ENCODE measurements at regions not wholly inside any gene's neighbourhood (a gene's known extent, or its start where the extent isn't known, plus 50 kb on each side); places are given as distances from the start of the nearest gene placed in this dataset.
"Not testable (repeated sequence)": the region's sequence is repeated elsewhere in the genome, so short reads cannot be mapped to it uniquely, and the experiment has no call there.

- H3K4me1 ChIP-seq (ENCODE audit: insufficient read depth, low read length), result no peaks in the 10 kb centered on the region
Observed at GRCh38 chr10:22111705-22112104, 106.1 kb downstream of the EBLN1 start.

GRCh38 chr10:22111260-22111659 is 106.6 kb downstream of the EBLN1 start:
- no peaks in the 10 kb centered on the region for H3K36me3 ChIP-seq (ENCODE audit: insufficient read depth, low read length)
- no peaks in the 10 kb centered on the region for H3K9me3 ChIP-seq (ENCODE audit: low read length)
- peaks cover 2% of the 10 kb centered on the region for H3K27me3 ChIP-seq (ENCODE audit: insufficient read depth, low read length)
- no peaks in the 10 kb centered on the region for H3K4me1 ChIP-seq (ENCODE audit: insufficient read depth, low read length)
- H3K4me3 ChIP-seq (ENCODE audit: low read length), result no peak overlapping the region
- no peak overlapping the region for H2AFZ ChIP-seq (ENCODE audit: low read depth, low read length)

More at GRCh38 chr10:22111705-22112104, 106.1 kb downstream of the EBLN1 start:
- Histone ChIP-seq H2AFZ (ENCODE audit: low read depth, low read length) (no peak overlapping the region), H3K4me3 (ENCODE audit: low read length) (no peak overlapping the region), H3K36me3 (ENCODE audit: insufficient read depth, low read length) (no peaks in the 10 kb centered on the region), H3K9me3 (ENCODE audit: low read length) (no peaks in the 10 kb centered on the region), H3K27me3 (ENCODE audit: insufficient read depth, low read length) (peaks cover 2% of the 10 kb centered on the region)

GRCh38 chr10:22110761-22111160 is 107.1 kb downstream of the EBLN1 start:
- H3K4me1 ChIP-seq (ENCODE audit: insufficient read depth, low read length), result no peaks in the 10 kb centered on the region
- no peak overlapping the region for H2AFZ ChIP-seq (ENCODE audit: low read depth, low read length)
- H3K27me3 ChIP-seq (ENCODE audit: insufficient read depth, low read length), result peaks cover 2% of the 10 kb centered on the region
- no peaks in the 10 kb centered on the region for H3K36me3 ChIP-seq (ENCODE audit: insufficient read depth, low read length)
- H3K4me3 ChIP-seq (ENCODE audit: low read length), result no peak overlapping the region
- no peaks in the 10 kb centered on the region for H3K9me3 ChIP-seq (ENCODE audit: low read length)

GRCh38 chr10:22105270-22105669 is 101.7 kb upstream of the DNAJC1 start:
- H3K9me3 ChIP-seq (ENCODE audit: low read length), result no peaks in the 10 kb centered on the region
- H3K4me1 ChIP-seq (ENCODE audit: insufficient read depth, low read length), result no peaks in the 10 kb centered on the region
- H3K27me3 ChIP-seq (ENCODE audit: insufficient read depth, low read length), result no peaks in the 10 kb centered on the region
- no peak overlapping the region for H3K4me3 ChIP-seq (ENCODE audit: low read length)
- no peaks in the 10 kb centered on the region for H3K36me3 ChIP-seq (ENCODE audit: insufficient read depth, low read length)
- no peak overlapping the region for H2AFZ ChIP-seq (ENCODE audit: low read depth, low read length)

- Histone ChIP-seq H3K36me3 (ENCODE audit: insufficient read depth, low read length) (no peaks in the 10 kb centered on the region), H3K27me3 (ENCODE audit: insufficient read depth, low read length) (no peaks in the 10 kb centered on the region), H2AFZ (ENCODE audit: low read depth, low read length) (no peak overlapping the region), H3K9me3 (ENCODE audit: low read length) (no peaks in the 10 kb centered on the region), H3K4me1 (ENCODE audit: insufficient read depth, low read length) (no peaks in the 10 kb centered on the region), H3K4me3 (ENCODE audit: low read length) (no peak overlapping the region)
Observed at GRCh38 chr10:22103701-22104470, 100.4 kb upstream of the DNAJC1 start.

- Histone ChIP-seq H3K4me1 (ENCODE audit: insufficient read depth, low read length) (no peaks in the 10 kb centered on the region), H3K9me3 (ENCODE audit: low read length) (no peaks in the 10 kb centered on the region), H3K4me3 (ENCODE audit: low read length) (no peak overlapping the region), H3K27me3 (ENCODE audit: insufficient read depth, low read length) (no peaks in the 10 kb centered on the region), H2AFZ (ENCODE audit: low read depth, low read length) (no peak overlapping the region), H3K36me3 (ENCODE audit: insufficient read depth, low read length) (no peaks in the 10 kb centered on the region)
Observed at GRCh38 chr10:22097696-22098095, 94.2 kb upstream of the DNAJC1 start.

- H3K36me3 ChIP-seq (ENCODE audit: insufficient read depth, low read length); H3K4me1 ChIP-seq (ENCODE audit: insufficient read depth, low read length); H3K4me3 ChIP-seq (ENCODE audit: low read length); H3K9me3 ChIP-seq (ENCODE audit: low read length); H3K27me3 ChIP-seq (ENCODE audit: insufficient read depth, low read length); H2AFZ ChIP-seq (ENCODE audit: low read depth, low read length): not testable (repeated sequence)
Observed at GRCh38 chr10:22091260-22091659, 87.7 kb upstream of the DNAJC1 start.

GRCh38 chr10:22087402-22087738 is 83.8 kb upstream of the DNAJC1 start:
- Histone ChIP-seq H3K4me1 (ENCODE audit: insufficient read depth, low read length) (peaks cover 2% of the 10 kb centered on the region), H3K36me3 (ENCODE audit: insufficient read depth, low read length) (no peaks in the 10 kb centered on the region), H3K27me3 (ENCODE audit: insufficient read depth, low read length) (no peaks in the 10 kb centered on the region), H3K9me3 (ENCODE audit: low read length) (no peaks in the 10 kb centered on the region), H3K4me3 (ENCODE audit: low read length) (no peak overlapping the region), H2AFZ (ENCODE audit: low read depth, low read length) (no peak overlapping the region)

- no peak overlapping the region for H2AFZ ChIP-seq (ENCODE audit: low read depth, low read length)
- H3K4me1 ChIP-seq (ENCODE audit: insufficient read depth, low read length), result peaks cover 2% of the 10 kb centered on the region
- no peak overlapping the region for H3K4me3 ChIP-seq (ENCODE audit: low read length)
- no peaks in the 10 kb centered on the region for H3K27me3 ChIP-seq (ENCODE audit: insufficient read depth, low read length)
- no peaks in the 10 kb centered on the region for H3K9me3 ChIP-seq (ENCODE audit: low read length)
- no peaks in the 10 kb centered on the region for H3K36me3 ChIP-seq (ENCODE audit: insufficient read depth, low read length)
Observed at GRCh38 chr10:22086730-22087401, 83.3 kb upstream of the DNAJC1 start.

- H3K9me3 ChIP-seq (ENCODE audit: low read length); H3K36me3 ChIP-seq (ENCODE audit: insufficient read depth, low read length); H3K4me3 ChIP-seq (ENCODE audit: low read length); H3K27me3 ChIP-seq (ENCODE audit: insufficient read depth, low read length); H3K4me1 ChIP-seq (ENCODE audit: insufficient read depth, low read length): not testable (repeated sequence)
- H2AFZ ChIP-seq (ENCODE audit: low read depth, low read length), result peak overlapping the region; percentile 46
Observed at GRCh38 chr10:22079921-22080320, 76.4 kb upstream of the DNAJC1 start.

- Histone ChIP-seq H3K4me1 (ENCODE audit: insufficient read depth, low read length) (no peaks in the 10 kb centered on the region), H3K27me3 (ENCODE audit: insufficient read depth, low read length) (no peaks in the 10 kb centered on the region), H3K36me3 (ENCODE audit: insufficient read depth, low read length) (no peaks in the 10 kb centered on the region), H3K4me3 (ENCODE audit: low read length) (no peak overlapping the region), H3K9me3 (ENCODE audit: low read length) (no peaks in the 10 kb centered on the region), H2AFZ (ENCODE audit: low read depth, low read length) (no peak overlapping the region)
Observed at GRCh38 chr10:22071332-22071731, 67.8 kb upstream of the DNAJC1 start.

GRCh38 chr10:22067091-22067490 is 63.6 kb upstream of the DNAJC1 start:
- Histone ChIP-seq H2AFZ (ENCODE audit: low read depth, low read length) (no peak overlapping the region), H3K4me1 (ENCODE audit: insufficient read depth, low read length) (no peaks in the 10 kb centered on the region), H3K9me3 (ENCODE audit: low read length) (no peaks in the 10 kb centered on the region)

GRCh38 chr10:22060984-22061383 is 57.5 kb upstream of the DNAJC1 start:
- H3K4me1 ChIP-seq (ENCODE audit: insufficient read depth, low read length); H3K36me3 ChIP-seq (ENCODE audit: insufficient read depth, low read length); H3K27me3 ChIP-seq (ENCODE audit: insufficient read depth, low read length); H2AFZ ChIP-seq (ENCODE audit: low read depth, low read length); H3K9me3 ChIP-seq (ENCODE audit: low read length); H3K4me3 ChIP-seq (ENCODE audit: low read length): not testable (repeated sequence)

More at GRCh38 chr10:22067091-22067490, 63.6 kb upstream of the DNAJC1 start:
- Histone ChIP-seq H3K4me3 (ENCODE audit: low read length) (no peak overlapping the region), H3K27me3 (ENCODE audit: insufficient read depth, low read length) (no peaks in the 10 kb centered on the region), H3K36me3 (ENCODE audit: insufficient read depth, low read length) (no peaks in the 10 kb centered on the region)

GRCh38 chr10:22058201-22058600 is 54.7 kb upstream of the DNAJC1 start:
- Histone ChIP-seq H3K36me3 (ENCODE audit: insufficient read depth, low read length) (no peaks in the 10 kb centered on the region), H3K9me3 (ENCODE audit: low read length) (no peaks in the 10 kb centered on the region), H3K27me3 (ENCODE audit: insufficient read depth, low read length) (no peaks in the 10 kb centered on the region)

More at GRCh38 chr10:22058201-22058600, 54.7 kb upstream of the DNAJC1 start:
- Histone ChIP-seq H2AFZ (ENCODE audit: low read depth, low read length) (no peak overlapping the region), H3K4me1 (ENCODE audit: insufficient read depth, low read length) (peaks cover 3% of the 10 kb centered on the region), H3K4me3 (ENCODE audit: low read length) (no peak overlapping the region)

All from neuron (in vitro differentiated cells).